ENCODE measurements at regions not wholly inside any gene's neighbourhood (a gene's known extent, or its start where the extent isn't known, plus 50 kb on each side); places are given as distances from the start of the nearest gene placed in this dataset.

- Histone ChIP-seq H3K27ac (ENCODE audit: insufficient read depth, low read length) (no peak overlapping the region), H3K79me1 (ENCODE audit: low read depth in 1 of 2, low read length in 2 of 2) (no peaks in the 10 kb centered on the region), H3K27me3 (ENCODE audit: control insufficient read depth, insufficient read depth, low read length) (no peaks in the 10 kb centered on the region), H4K20me1 (ENCODE audit: insufficient read depth, low read length) (no peaks in the 10 kb centered on the region), H2BK5ac (ENCODE audit: low read depth, low read length, poor library complexity, severe bottlenecking) (no peak overlapping the region), H4K91ac (ENCODE audit: insufficient read depth, low read depth, low read length) (no peak overlapping the region), H2BK120ac (ENCODE audit: low read depth, low read length) (no peak overlapping the region), H3K14ac (replicated peaks; ENCODE audit: low read depth, low read length) (no peak overlapping the region), H2BK15ac (ENCODE audit: low read depth, low read length) (no peak overlapping the region), H2AK9ac (replicated peaks; ENCODE audit: low read depth, low read length, poor library complexity) (no peak overlapping the region), H2BK20ac (ENCODE audit: low read depth, low read length) (no peak overlapping the region), H3K4me3 (ENCODE audit: insufficient read depth, low read depth, low read length) (no peak overlapping the region), H3K9me3 (ENCODE audit: control insufficient read depth, insufficient read depth, low read length) (peaks cover 4% of the 10 kb centered on the region; the same call in 1 of the 2 replicates), H3K18ac (ENCODE audit: low read depth, low read length) (no peak overlapping the region), H3K9me1 (ENCODE audit: insufficient read depth, low read length) (no peaks in the 10 kb centered on the region), H3K23ac (ENCODE audit: low read depth, low read length) (no peak overlapping the region), H3K36me3 (ENCODE audit: control insufficient read depth, insufficient read depth, low read length) (no peaks in the 10 kb centered on the region), H4K8ac (ENCODE audit: low read depth in 2 of 2, low read length in 2 of 2) (no peak overlapping the region), H3K4ac (ENCODE audit: low read depth, low read length) (no peak overlapping the region), H3K56ac (ENCODE audit: extremely low read depth, insufficient read depth, low read length) (no peak overlapping the region), H3K9ac (ENCODE audit: low read depth, low read length) (no peak overlapping the region), H2AK5ac (ENCODE audit: low read depth, low read length) (no peak overlapping the region), H2AFZ (replicated peaks; ENCODE audit: low read length, poor library complexity) (no peak overlapping the region), H3K4me1 (ENCODE audit: control insufficient read depth, insufficient read depth, low read length) (no peaks in the 10 kb centered on the region), H3K4me2 (ENCODE audit: low read depth, low read length) (no peak overlapping the region), H4K5ac (ENCODE audit: low read depth, low read length) (no peak overlapping the region)
- ATAC-seq (ENCODE audit: low read depth) (no peak), DNase-seq (no peak)
- WGBS, 2 experiments (ENCODE audit: extremely low coverage in 2 of 2, insufficient read length in 1 of 2), result no CpG with 5 or more reads among the region's 1 CpG
- intact Hi-C loops (cut with micrococcal nuclease) (no loop called here), dilution Hi-C loops (cut with HindIII; ENCODE audit: low sequenced_read_pairs, unreplicated experiment) (no loop called here), in situ Hi-C loops (cut with MboI; ENCODE audit: low sequenced_read_pairs) (no loop called here)
- TF ChIP-seq ELK1 (IDR thresholded peaks at IDR 0.05; ENCODE audit: borderline replicate concordance, low read depth, low read length) (no peak), RCOR1 (IDR thresholded peaks at IDR 0.05; ENCODE audit: insufficient replicate concordance, low read length) (no peak), RAD21 (IDR thresholded peaks at IDR 0.05; ENCODE audit: low read length) (no peak), BHLHE40 (IDR thresholded peaks at IDR 0.05; ENCODE audit: low read depth, low read length) (no peak), CEBPB (IDR thresholded peaks at IDR 0.05; ENCODE audit: low read depth, low read length) (no peak), SMC3 (IDR thresholded peaks at IDR 0.05; ENCODE audit: low read depth, low read length) (no peak), MXI1 (IDR thresholded peaks at IDR 0.05; ENCODE audit: borderline replicate concordance, low read depth, low read length) (no peak), FOS (IDR thresholded peaks at IDR 0.05; ENCODE audit: low read depth, low read length) (no peak), MAFK (IDR thresholded peaks at IDR 0.05; ENCODE audit: low read depth, low read length) (no peak), MAZ (IDR thresholded peaks at IDR 0.05; ENCODE audit: borderline replicate concordance, low read depth, low read length) (no peak), RFX5 (IDR thresholded peaks at IDR 0.05; ENCODE audit: low read depth, low read length) (no peak), USF2 (IDR thresholded peaks at IDR 0.05; ENCODE audit: low read depth, low read length) (no peak), CHD1 (IDR thresholded peaks at IDR 0.05; ENCODE audit: low read depth, low read length) (no peak), POLR2A (IDR thresholded peaks at IDR 0.05; ENCODE audit: low read depth, low read length) (no peak), CTCF (conservative IDR thresholded peaks at IDR 0.05; ENCODE audit: low read depth, low read length) (no peak), NFE2L2 (IDR thresholded peaks at IDR 0.05; ENCODE audit: low read depth, low read length) (no peak)
- CTCF ChIA-PET, result no interaction called here
- no TSS peak for BruUV-seq (replicated peaks)
- POLR2A ChIA-PET (ENCODE audit: unreplicated experiment), result no interaction called here
Measured at GRCh38 chr21:23542097-23542496, 2065.2 kb downstream of the MRPL39 start.

Data from IMR-90 (cell line).